ENCODE measurements at regions not wholly inside any gene's neighbourhood (a gene's known extent, or its start where the extent isn't known, plus 50 kb on each side); places are given as distances from the start of the nearest gene placed in this dataset.

GRCh38 chr9:79953908-79954307 is 382.1 kb downstream of the TLE4 start:
- no peaks in the 10 kb centered on the region for H3K36me3 ChIP-seq (ENCODE audit: control insufficient read depth, insufficient read depth, low read length)
- H3K4me3 ChIP-seq (ENCODE audit: extremely low read depth, insufficient read depth, low read length, poor library complexity, severe bottlenecking) = no peak overlapping the region
- no peaks in the 10 kb centered on the region for H3K9me3 ChIP-seq (ENCODE audit: control insufficient read depth, low read length)
- H3K27ac ChIP-seq (ENCODE audit: low read depth, low read length, severe bottlenecking) = no peak overlapping the region
- H3K4me1 ChIP-seq (ENCODE audit: control insufficient read depth, insufficient read depth, low read length, poor library complexity, severe bottlenecking) = no peaks in the 10 kb centered on the region

GRCh38 chr9:79952401-79952800 is 380.6 kb downstream of the TLE4 start:
- H3K4me3 ChIP-seq (ENCODE audit: extremely low read depth, insufficient read depth, low read length, poor library complexity, severe bottlenecking) = no peak overlapping the region
- no peaks in the 10 kb centered on the region for H3K36me3 ChIP-seq (ENCODE audit: control insufficient read depth, insufficient read depth, low read length)
- H3K9me3 ChIP-seq (ENCODE audit: control insufficient read depth, low read length) = no peaks in the 10 kb centered on the region
- H3K27ac ChIP-seq (ENCODE audit: low read depth, low read length, severe bottlenecking) = no peak overlapping the region
- 57 to 82% methylated on average over 2 of the region's 2 CpGs for WGBS, 2 experiments (ENCODE audit: insufficient coverage in 2 of 2)
- no peaks in the 10 kb centered on the region for H3K4me1 ChIP-seq (ENCODE audit: control insufficient read depth, insufficient read depth, low read length, poor library complexity, severe bottlenecking)

- Histone ChIP-seq H3K4me1 (ENCODE audit: control insufficient read depth, insufficient read depth, low read length, poor library complexity, severe bottlenecking) (no peaks in the 10 kb centered on the region), H3K36me3 (ENCODE audit: control insufficient read depth, insufficient read depth, low read length) (no peaks in the 10 kb centered on the region), H3K27ac (ENCODE audit: low read depth, low read length, severe bottlenecking) (no peak overlapping the region), H3K9me3 (ENCODE audit: control insufficient read depth, low read length) (no peaks in the 10 kb centered on the region), H3K4me3 (ENCODE audit: extremely low read depth, insufficient read depth, low read length, poor library complexity, severe bottlenecking) (no peak overlapping the region)
- 93% methylated on average over 2 of the region's 2 CpGs; no CpG with 5 or more reads in 1 of the 2 experiments for WGBS, 2 experiments (ENCODE audit: insufficient coverage in 2 of 2)
These were observed 374.9 kb downstream of the TLE4 start for GRCh38 chr9:79946712-79947111.

GRCh38 chr9:79945495-79945894 is 373.7 kb downstream of the TLE4 start:
- no peak overlapping the region for H3K27ac ChIP-seq (ENCODE audit: low read depth, low read length, severe bottlenecking)
- H3K9me3 ChIP-seq (ENCODE audit: control insufficient read depth, low read length) = no peaks in the 10 kb centered on the region
- no peak overlapping the region for H3K4me3 ChIP-seq (ENCODE audit: extremely low read depth, insufficient read depth, low read length, poor library complexity, severe bottlenecking)
- no peaks in the 10 kb centered on the region for H3K36me3 ChIP-seq (ENCODE audit: control insufficient read depth, insufficient read depth, low read length)
- no peaks in the 10 kb centered on the region for H3K4me1 ChIP-seq (ENCODE audit: control insufficient read depth, insufficient read depth, low read length, poor library complexity, severe bottlenecking)

- 100% methylated on average over 1 of the region's 1 CpG for whole genome bisulfite sequencing, 2 experiments (ENCODE audit: insufficient coverage in 2 of 2)
- no peak overlapping the region for H3K27ac ChIP-seq (ENCODE audit: low read depth, low read length, severe bottlenecking)
- H3K9me3 ChIP-seq (ENCODE audit: control insufficient read depth, low read length) = no peaks in the 10 kb centered on the region
- no peaks in the 10 kb centered on the region for H3K4me1 ChIP-seq (ENCODE audit: control insufficient read depth, insufficient read depth, low read length, poor library complexity, severe bottlenecking)
- H3K4me3 ChIP-seq (ENCODE audit: extremely low read depth, insufficient read depth, low read length, poor library complexity, severe bottlenecking) = no peak overlapping the region
- H3K36me3 ChIP-seq (ENCODE audit: control insufficient read depth, insufficient read depth, low read length) = no peaks in the 10 kb centered on the region
These were observed 373.3 kb downstream of the TLE4 start for GRCh38 chr9:79945016-79945415.

- no peak overlapping the region for H3K4me3 ChIP-seq (ENCODE audit: extremely low read depth, insufficient read depth, low read length, poor library complexity, severe bottlenecking)
- 96 to 97% methylated on average over 5 of the region's 6 CpGs for WGBS, 2 experiments (ENCODE audit: insufficient coverage in 2 of 2)
These were observed 369.2 kb downstream of the TLE4 start for GRCh38 chr9:79940919-79941318.

GRCh38 chr9:79939819-79940218 is 368.1 kb downstream of the TLE4 start:
- Histone ChIP-seq H3K4me1 (ENCODE audit: control insufficient read depth, insufficient read depth, low read length, poor library complexity, severe bottlenecking) (no peaks in the 10 kb centered on the region), H3K9me3 (ENCODE audit: control insufficient read depth, low read length) (no peaks in the 10 kb centered on the region), H3K36me3 (ENCODE audit: control insufficient read depth, insufficient read depth, low read length) (no peaks in the 10 kb centered on the region), H3K27ac (ENCODE audit: low read depth, low read length, severe bottlenecking) (no peak overlapping the region), H3K4me3 (ENCODE audit: extremely low read depth, insufficient read depth, low read length, poor library complexity, severe bottlenecking) (no peak overlapping the region)
- WGBS, 2 experiments (ENCODE audit: insufficient coverage in 2 of 2) = 91 to 92% methylated on average over 2 to 5 of the region's 5 CpGs

More at GRCh38 chr9:79940919-79941318, 369.2 kb downstream of the TLE4 start:
- Histone ChIP-seq H3K36me3 (ENCODE audit: control insufficient read depth, insufficient read depth, low read length) (no peaks in the 10 kb centered on the region), H3K27ac (ENCODE audit: low read depth, low read length, severe bottlenecking) (no peak overlapping the region), H3K9me3 (ENCODE audit: control insufficient read depth, low read length) (no peaks in the 10 kb centered on the region), H3K4me1 (ENCODE audit: control insufficient read depth, insufficient read depth, low read length, poor library complexity, severe bottlenecking) (no peaks in the 10 kb centered on the region)

GRCh38 chr9:79936336-79936735 is 364.6 kb downstream of the TLE4 start:
- no peaks in the 10 kb centered on the region for H3K4me1 ChIP-seq (ENCODE audit: control insufficient read depth, insufficient read depth, low read length, poor library complexity, severe bottlenecking)
- H3K27ac ChIP-seq (ENCODE audit: low read depth, low read length, severe bottlenecking) = no peak overlapping the region
- 100% methylated on average over 1 to 2 of the region's 4 CpGs for WGBS, 2 experiments (ENCODE audit: insufficient coverage in 2 of 2)
- no peaks in the 10 kb centered on the region for H3K36me3 ChIP-seq (ENCODE audit: control insufficient read depth, insufficient read depth, low read length)
- H3K9me3 ChIP-seq (ENCODE audit: control insufficient read depth, low read length) = no peaks in the 10 kb centered on the region
- no peak overlapping the region for H3K4me3 ChIP-seq (ENCODE audit: extremely low read depth, insufficient read depth, low read length, poor library complexity, severe bottlenecking)

GRCh38 chr9:79929285-79929684 is 357.5 kb downstream of the TLE4 start:
- Histone ChIP-seq H3K27ac (ENCODE audit: low read depth, low read length, severe bottlenecking) (no peak overlapping the region), H3K36me3 (ENCODE audit: control insufficient read depth, insufficient read depth, low read length) (no peaks in the 10 kb centered on the region), H3K4me3 (ENCODE audit: extremely low read depth, insufficient read depth, low read length, poor library complexity, severe bottlenecking) (no peak overlapping the region), H3K4me1 (ENCODE audit: control insufficient read depth, insufficient read depth, low read length, poor library complexity, severe bottlenecking) (no peaks in the 10 kb centered on the region), H3K9me3 (ENCODE audit: control insufficient read depth, low read length) (no peaks in the 10 kb centered on the region)
- 79 to 80% methylated on average over 1 to 3 of the region's 4 CpGs for WGBS, 2 experiments (ENCODE audit: insufficient coverage in 2 of 2)

GRCh38 chr9:79928661-79929223 is 357.0 kb downstream of the TLE4 start:
- H3K36me3 ChIP-seq (ENCODE audit: control insufficient read depth, insufficient read depth, low read length) = no peaks in the 10 kb centered on the region
- H3K4me3 ChIP-seq (ENCODE audit: extremely low read depth, insufficient read depth, low read length, poor library complexity, severe bottlenecking) = no peak overlapping the region
- no peaks in the 10 kb centered on the region for H3K9me3 ChIP-seq (ENCODE audit: control insufficient read depth, low read length)
- H3K4me1 ChIP-seq (ENCODE audit: control insufficient read depth, insufficient read depth, low read length, poor library complexity, severe bottlenecking) = no peaks in the 10 kb centered on the region
- WGBS, 2 experiments (ENCODE audit: insufficient coverage in 2 of 2) = 90 to 94% methylated on average over 2 of the region's 4 CpGs
- no peak overlapping the region for H3K27ac ChIP-seq (ENCODE audit: low read depth, low read length, severe bottlenecking)

- no peaks in the 10 kb centered on the region for H3K4me1 ChIP-seq (ENCODE audit: control insufficient read depth, insufficient read depth, low read length, poor library complexity, severe bottlenecking)
- no peaks in the 10 kb centered on the region for H3K36me3 ChIP-seq (ENCODE audit: control insufficient read depth, insufficient read depth, low read length)
These were observed 353.6 kb downstream of the TLE4 start for GRCh38 chr9:79925326-79925725.

More at GRCh38 chr9:79925326-79925725, 353.6 kb downstream of the TLE4 start:
- H3K4me3 ChIP-seq (ENCODE audit: extremely low read depth, insufficient read depth, low read length, poor library complexity, severe bottlenecking) = no peak overlapping the region
- H3K9me3 ChIP-seq (ENCODE audit: control insufficient read depth, low read length) = no peaks in the 10 kb centered on the region
- H3K27ac ChIP-seq (ENCODE audit: low read depth, low read length, severe bottlenecking) = no peak overlapping the region
